Progenitor cell of endocrine pancreas (in vitro differentiated cells): ENCODE measurements at regions not wholly inside any gene's neighbourhood (a gene's known extent, or its start where the extent isn't known, plus 50 kb on each side); places are given as distances from the start of the nearest gene placed in this dataset.
"Not testable (repeated sequence)": the region's sequence is repeated elsewhere in the genome, so short reads cannot be mapped to it uniquely, and the experiment has no call there.

Experiments used
- DNase-seq: peaks from one replicate; pipeline ENCODE4 v3.0.0; 2021; ENCODE audit warnings: low spot score; ENCODE audit not compliant: unreplicated experiment
- H3K27ac Mint-ChIP-seq: 2 replicates; pipeline ENCODE4 v1.8.0; 2021; ENCODE audit warnings: mild to moderate bottlenecking, moderate library complexity, mixed read lengths
- H3K27me3 Mint-ChIP-seq: 2 replicates; pipeline ENCODE4 v1.8.0; 2021; ENCODE audit warnings: mixed read lengths
- H3K36me3 Mint-ChIP-seq: 2 replicates; pipeline ENCODE4 v1.8.0; 2022; ENCODE audit warnings: mixed read lengths; ENCODE audit not compliant: insufficient read depth
- H3K4me1 Mint-ChIP-seq: 2 replicates; pipeline ENCODE4 v1.8.0; 2021; ENCODE audit warnings: low read depth, mixed read lengths
- H3K4me3 Mint-ChIP-seq: 2 replicates; pipeline ENCODE4 v1.8.0; 2021; ENCODE audit warnings: low read depth, mild to moderate bottlenecking, moderate library complexity, mixed read lengths
- H3K9me3 Mint-ChIP-seq: 2 replicates; pipeline ENCODE4 v1.8.0; 2021; ENCODE audit warnings: low read depth, mixed read lengths
- CTCF ChIP-seq: fragments of 200-600 bp; sonication (generic); IDR thresholded peaks from one replicate; pipeline ENCODE4 v1.5.0; 2021; ENCODE audit warnings: antibody characterized with exemption, mild to moderate bottlenecking; ENCODE audit not compliant: unreplicated experiment

- Mint-ChIP-seq H3K27ac (no peak overlapping the region), H3K4me1 (no peaks in the 10 kb centered on the region), H3K9me3 (peaks cover 22% of the 10 kb centered on the region), H3K27me3 (no peaks in the 10 kb centered on the region), H3K36me3 (no peaks in the 10 kb centered on the region), H3K4me3 (no peak overlapping the region)
- no peak for TF ChIP-seq CTCF
- no peak for DNase-seq
These were observed 63.3 kb upstream of the VIPR2 start for GRCh38 chr7:159207951-159208350.

DNA sequence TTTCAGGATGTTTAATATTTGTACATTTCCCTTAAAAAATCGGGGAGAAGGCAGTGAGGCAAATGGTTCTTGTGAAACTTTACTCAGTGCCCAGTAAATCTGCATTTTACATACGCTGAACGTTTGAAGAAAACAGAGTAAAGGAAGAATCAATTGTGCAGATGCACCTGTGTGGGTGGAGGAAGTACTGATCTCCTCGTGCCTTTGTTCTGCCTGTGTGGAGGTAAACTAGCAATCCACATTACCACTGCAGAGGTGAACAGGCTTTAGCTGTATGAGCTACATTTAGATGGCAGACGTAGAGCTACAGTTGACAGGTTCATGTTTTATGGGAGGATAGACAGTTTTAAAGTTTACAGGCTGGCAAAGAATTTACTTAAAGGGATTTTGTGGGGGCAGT lies 62.7 kb upstream of the VIPR2 start:
- Mint-ChIP-seq H3K4me3 (no peak overlapping the region), H3K36me3 (no peaks in the 10 kb centered on the region), H3K4me1 (no peaks in the 10 kb centered on the region), H3K27ac (no peak overlapping the region), H3K9me3 (peaks cover 19% of the 10 kb centered on the region), H3K27me3 (no peaks in the 10 kb centered on the region)
- TF ChIP-seq CTCF, result no peak
- no peak for DNase-seq

GRCh38 chr7:159205833-159206232 lies 61.2 kb upstream of the VIPR2 start:
- Mint-ChIP-seq H3K4me3 (no peak overlapping the region), H3K9me3 (peaks cover 14% of the 10 kb centered on the region), H3K4me1 (no peaks in the 10 kb centered on the region), H3K27ac (no peak overlapping the region), H3K36me3 (no peaks in the 10 kb centered on the region), H3K27me3 (no peaks in the 10 kb centered on the region)
- DNase-seq, result no peak
- no peak for TF ChIP-seq CTCF

DNA sequence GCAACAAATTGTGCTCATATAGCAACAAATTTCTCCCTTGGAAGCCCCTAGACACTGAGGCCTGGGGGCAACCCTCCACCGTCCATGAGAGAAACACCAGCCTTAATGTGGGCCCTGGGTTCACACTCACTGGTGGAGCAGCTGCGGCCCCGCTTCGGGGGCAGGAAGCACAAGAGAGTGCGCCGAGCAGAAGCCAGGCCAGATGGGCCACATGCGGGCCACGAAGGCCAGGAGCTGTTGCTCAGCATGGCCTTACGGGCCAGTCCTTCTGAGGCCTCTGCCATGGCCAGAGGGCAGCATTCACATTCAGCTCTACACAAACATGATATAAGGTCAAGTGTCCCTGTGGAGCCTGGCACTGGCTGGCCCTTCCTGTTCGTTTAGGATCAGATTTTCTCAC lies 60.0 kb upstream of the VIPR2 start:
- peaks cover 10% of the 10 kb centered on the region for H3K9me3 Mint-ChIP-seq

DNA sequence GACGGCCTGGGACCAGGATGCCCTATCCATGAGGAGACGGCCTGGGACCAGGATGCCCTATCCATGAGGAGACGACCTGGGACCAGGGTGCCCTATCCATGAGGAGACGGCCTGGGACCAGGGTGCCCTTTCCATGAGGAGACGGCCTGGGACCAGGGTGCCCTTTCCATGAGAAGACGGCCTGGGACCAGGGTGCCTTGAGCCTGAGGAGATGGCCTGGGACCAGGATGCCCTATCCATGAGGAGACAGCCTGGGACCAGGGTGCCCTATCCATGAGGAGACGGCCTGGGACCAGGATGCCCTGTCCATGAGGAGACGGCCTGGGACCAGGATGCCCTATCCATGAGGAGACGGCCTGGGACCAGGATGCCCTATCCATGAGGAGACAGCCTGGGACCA lies 58.6 kb upstream of the VIPR2 start:
- H3K9me3 Mint-ChIP-seq, H3K36me3 Mint-ChIP-seq, H3K27me3 Mint-ChIP-seq, DNase-seq, H3K4me3 Mint-ChIP-seq, H3K4me1 Mint-ChIP-seq, H3K27ac Mint-ChIP-seq: not testable (repeated sequence)

More for the DNA sequence above, 60.0 kb upstream of the VIPR2 start:
- Mint-ChIP-seq H3K27ac (no peak overlapping the region), H3K27me3 (no peaks in the 10 kb centered on the region), H3K4me1 (no peaks in the 10 kb centered on the region), H3K4me3 (no peak overlapping the region), H3K36me3 (no peaks in the 10 kb centered on the region)
- no peak for TF ChIP-seq CTCF
- no peak for DNase-seq

DNA sequence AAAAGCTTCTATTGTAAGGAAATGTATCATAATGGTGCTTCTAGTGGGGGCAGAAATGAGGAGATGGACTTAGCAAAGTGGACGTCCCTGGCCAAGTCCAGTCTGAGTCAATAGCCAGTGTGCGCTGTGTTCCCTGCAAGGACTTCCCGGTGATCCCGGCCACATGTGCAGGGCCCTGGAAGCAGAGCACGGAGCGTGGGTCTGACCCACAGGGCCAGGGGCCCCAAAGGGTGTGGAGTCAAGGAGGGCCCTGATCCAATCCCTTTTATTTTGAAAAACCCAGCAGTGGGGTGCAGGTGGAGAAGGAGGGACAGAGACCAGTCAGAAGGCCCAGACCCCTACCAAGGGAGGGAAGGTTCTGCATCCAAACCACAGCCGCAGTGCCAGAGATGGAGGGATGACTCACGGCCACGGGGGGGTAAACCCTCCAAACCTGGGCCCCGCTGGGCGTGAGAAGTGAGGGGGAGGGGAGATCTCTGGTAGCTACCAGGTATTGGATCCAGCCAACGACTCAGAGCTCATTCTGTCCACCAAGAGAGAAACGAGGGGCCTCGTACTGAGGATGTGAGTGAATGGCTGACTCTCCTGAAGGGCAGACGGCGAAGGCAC lies 57.2 kb upstream of the VIPR2 start:
- Mint-ChIP-seq H3K27ac (no peak overlapping the region), H3K4me3 (no peak overlapping the region), H3K27me3 (no peaks in the 10 kb centered on the region), H3K9me3 (peaks cover 16% of the 10 kb centered on the region), H3K36me3 (no peaks in the 10 kb centered on the region), H3K4me1 (no peaks in the 10 kb centered on the region)
- no peak for DNase-seq
- TF ChIP-seq CTCF, result no peak
